OCI-LY7 (cell line): ENCODE measurements at regions not wholly inside any gene's neighbourhood (a gene's known extent, or its start where the extent isn't known, plus 50 kb on each side); places are given as distances from the start of the nearest gene placed in this dataset.

Experiments used
- CTCF ChIP-seq: fragments of 200-600 bp; sonication (generic); conservative IDR thresholded peaks from 2 replicates; pipeline ENCODE4 v1.5.1; 2014; ENCODE audit warnings: mild to moderate bottlenecking, antibody characterized with exemption, low read length, moderate library complexity, mixed read lengths
- EZH2phosphoT487 ChIP-seq: fragments of 200-600 bp; sonication (generic); IDR thresholded peaks from 2 replicates; pipeline ENCODE4 v1.6.1; 2018; ENCODE audit warnings: low read depth, borderline replicate concordance, mild to moderate bottlenecking, mixed run types, antibody characterized with exemption, low read length, moderate library complexity, mixed read lengths

- no peak for TF ChIP-seq EZH2phosphoT487
- no peak for TF ChIP-seq CTCF
Observed at GRCh38 chr13:109387471-109387870, 398.9 kb downstream of the IRS2 start.
